ENCODE measurements at regions not wholly inside any gene's neighbourhood (a gene's known extent, or its start where the extent isn't known, plus 50 kb on each side); places are given as distances from the start of the nearest gene placed in this dataset.

- TF ChIP-seq POLR2A (IDR thresholded peaks at IDR 0.05): no peak
- no peak for TF ChIP-seq CTCF (IDR thresholded peaks at IDR 0.05)
- no peak for TF ChIP-seq EP300 (IDR thresholded peaks at IDR 0.05)
Measured at GRCh38 chr22:33984656-33985285, 64.5 kb upstream of the LARGE1 start.

Measured in ovary (tissue), 3 donors.